Osteoblast (primary cell): ENCODE measurements at regions not wholly inside any gene's neighbourhood (a gene's known extent, or its start where the extent isn't known, plus 50 kb on each side); places are given as distances from the start of the nearest gene placed in this dataset.
"Not testable (repeated sequence)": the region's sequence is repeated elsewhere in the genome, so short reads cannot be mapped to it uniquely, and the experiment has no call there.

ENCODE experiments used
- DNase-seq: peaks from one replicate; pipeline ENCODE4 v3.0.0; 2011; ENCODE audit warnings: low spot score, mixed read lengths; ENCODE audit not compliant: insufficient read length; ENCODE audit errors: missing footprints
- H2AFZ ChIP-seq: 2 replicates; pipeline ENCODE4 v1.6.0; 2011; ENCODE audit warnings: mild to moderate bottlenecking, low read length
- H3K27ac ChIP-seq: 2 replicates; pipeline ENCODE4 v1.5.1; 2011; ENCODE audit warnings: mild to moderate bottlenecking, low read depth, low read length, moderate library complexity
- H3K27me3 ChIP-seq: 2 replicates; pipeline ENCODE4 v1.6.0; 2012; ENCODE audit warnings: mild to moderate bottlenecking, control low read depth, inconsistent platforms, low read length, moderate library complexity; ENCODE audit not compliant: insufficient read depth
- H3K36me3 ChIP-seq: 2 replicates; pipeline ENCODE4 v1.5.1; 2011; ENCODE audit warnings: mild to moderate bottlenecking, low read length, control low read depth, moderate library complexity; ENCODE audit not compliant: insufficient read depth
- H3K4me1 ChIP-seq: 2 replicates; pipeline ENCODE4 v1.5.1; 2011; ENCODE audit warnings: mild to moderate bottlenecking, low read length, control low read depth, moderate library complexity; ENCODE audit not compliant: insufficient read depth
- H3K4me2 ChIP-seq: 2 replicates; pipeline ENCODE4 v1.6.0; 2011; ENCODE audit warnings: mild to moderate bottlenecking, low read length; ENCODE audit not compliant: insufficient read depth
- H3K4me3 ChIP-seq: fragments of 200-600 bp; sonication (generic); 3 replicates; pipeline ENCODE4 v1.5.1; 2012; ENCODE audit warnings: mild to moderate bottlenecking, low read length, inconsistent platforms; ENCODE audit not compliant: insufficient read depth
- H3K79me2 ChIP-seq: 2 replicates; pipeline ENCODE4 v1.6.0; 2012; ENCODE audit warnings: mild to moderate bottlenecking, low read length, control low read depth, inconsistent platforms; ENCODE audit not compliant: insufficient read depth
- H3K9me3 ChIP-seq: 2 replicates; pipeline ENCODE4 v1.5.1; 2011; ENCODE audit warnings: low read depth, low read length, control low read depth
- H4K20me1 ChIP-seq: 2 replicates; pipeline ENCODE4 v1.6.0; 2012; ENCODE audit warnings: mild to moderate bottlenecking, low read length, control low read depth; ENCODE audit not compliant: insufficient read depth
- CTCF ChIP-seq: IDR thresholded peaks from 2 replicates; pipeline ENCODE4 v1.5.1; 2011; ENCODE audit warnings: mild to moderate bottlenecking, low read depth, low read length, moderate library complexity; ENCODE audit errors: extremely low read depth

- not testable (repeated sequence) for H4K20me1 ChIP-seq, H3K27ac ChIP-seq, H3K79me2 ChIP-seq, H3K4me3 ChIP-seq, H3K4me2 ChIP-seq, H3K36me3 ChIP-seq, H3K9me3 ChIP-seq, H3K4me1 ChIP-seq, DNase-seq, H2AFZ ChIP-seq, H3K27me3 ChIP-seq
These were observed 202.2 kb downstream of the SPATA31A6 start for GRCh38 chr9:42385574-42386120.

- Histone ChIP-seq H3K79me2 (no peaks in the 10 kb centered on the region), H3K4me2 (no peak overlapping the region), H3K4me3 (no peak overlapping the region), H3K27ac (no peak overlapping the region), H3K4me1 (no peaks in the 10 kb centered on the region), H3K9me3 (no peaks in the 10 kb centered on the region), H3K36me3 (no peaks in the 10 kb centered on the region), H4K20me1 (no peaks in the 10 kb centered on the region), H3K27me3 (no peaks in the 10 kb centered on the region), H2AFZ (no peak overlapping the region)
- TF ChIP-seq CTCF: no peak
- no peak for DNase-seq
These were observed 203.0 kb downstream of the SPATA31A6 start for GRCh38 chr9:42386477-42386876.

- Histone ChIP-seq H4K20me1 (no peaks in the 10 kb centered on the region), H3K4me1 (no peaks in the 10 kb centered on the region), H3K79me2 (no peaks in the 10 kb centered on the region), H3K36me3 (no peaks in the 10 kb centered on the region), H3K27me3 (no peaks in the 10 kb centered on the region), H3K9me3 (no peaks in the 10 kb centered on the region), H3K27ac (no peak overlapping the region), H3K4me3 (no peak overlapping the region), H2AFZ (no peak overlapping the region), H3K4me2 (no peak overlapping the region)
- no peak for TF ChIP-seq CTCF
- DNase-seq: peak; percentile 84
These were observed 204.8 kb downstream of the SPATA31A6 start for GRCh38 chr9:42388146-42388690.

GRCh38 chr9:42388846-42389245 is 205.4 kb downstream of the SPATA31A6 start:
- peak; percentile 76 for DNase-seq
- no peaks in the 10 kb centered on the region for H3K79me2 ChIP-seq
- no peak overlapping the region for H3K4me3 ChIP-seq
- H3K36me3 ChIP-seq: no peaks in the 10 kb centered on the region
- TF ChIP-seq CTCF: no peak
- H4K20me1 ChIP-seq: no peaks in the 10 kb centered on the region
- no peak overlapping the region for H3K4me2 ChIP-seq
- H3K27ac ChIP-seq: no peak overlapping the region
- no peaks in the 10 kb centered on the region for H3K4me1 ChIP-seq
- H2AFZ ChIP-seq: peak overlapping the region; percentile 6
- no peaks in the 10 kb centered on the region for H3K9me3 ChIP-seq
- no peaks in the 10 kb centered on the region for H3K27me3 ChIP-seq

GRCh38 chr9:42392773-42393455 is 209.5 kb downstream of the SPATA31A6 start:
- H3K4me1 ChIP-seq, H3K9me3 ChIP-seq, H3K27ac ChIP-seq, H4K20me1 ChIP-seq, H3K4me2 ChIP-seq, H3K79me2 ChIP-seq, DNase-seq, H2AFZ ChIP-seq, H3K4me3 ChIP-seq, H3K36me3 ChIP-seq, H3K27me3 ChIP-seq: not testable (repeated sequence)
